ENCODE measurements at regions not wholly inside any gene's neighbourhood (a gene's known extent, or its start where the extent isn't known, plus 50 kb on each side); places are given as distances from the start of the nearest gene placed in this dataset.
A peak's percentile ranks its signal among the peaks of the same experiment; 100 is the strongest.

GRCh38 chr2:22494156-22494555 lies 890.8 kb upstream of the KLHL29 start:
- no peak for DNase-seq
- H3K9me3 ChIP-seq: no peaks in the 10 kb centered on the region
- no peaks in the 10 kb centered on the region for H3K27me3 ChIP-seq (ENCODE audit: insufficient read depth in 3 of 3, low read length in 2 of 3)
- no peak for ATAC-seq
- no peaks in the 10 kb centered on the region for H3K36me3 ChIP-seq (ENCODE audit: insufficient read depth in 1 of 2, low read depth in 1 of 2)
- WGBS, 3 donors: 68 to 72% (median 71%) methylated on average over 3 of the region's 3 CpGs
- intact Hi-C loops (cut with DNase I): no loop called here
- no peaks in the 10 kb centered on the region for H3K4me1 ChIP-seq
- no peak overlapping the region for H3K27ac ChIP-seq
- TF ChIP-seq CTCF (IDR thresholded peaks at IDR 0.05): no peak
- H3K4me3 ChIP-seq: no peak overlapping the region

GRCh38 chr2:22497064-22497463 lies 887.9 kb upstream of the KLHL29 start:
- ATAC-seq (no peak), DNase-seq (no peak)
- WGBS, 3 donors: 56 to 75% (median 70%) methylated on average over 1 of the region's 1 CpG
- intact Hi-C loops (cut with DNase I): no loop called here
- Histone ChIP-seq H3K4me3 (no peak overlapping the region), H3K36me3 (ENCODE audit: insufficient read depth in 1 of 2, low read depth in 1 of 2) (no peaks in the 10 kb centered on the region), H3K9me3 (no peaks in the 10 kb centered on the region), H3K27ac (no peak overlapping the region), H3K4me1 (no peaks in the 10 kb centered on the region), H3K27me3 (ENCODE audit: insufficient read depth in 3 of 3, low read length in 2 of 3) (no peaks in the 10 kb centered on the region)
- TF ChIP-seq CTCF (IDR thresholded peaks at IDR 0.05): no peak

DNA sequence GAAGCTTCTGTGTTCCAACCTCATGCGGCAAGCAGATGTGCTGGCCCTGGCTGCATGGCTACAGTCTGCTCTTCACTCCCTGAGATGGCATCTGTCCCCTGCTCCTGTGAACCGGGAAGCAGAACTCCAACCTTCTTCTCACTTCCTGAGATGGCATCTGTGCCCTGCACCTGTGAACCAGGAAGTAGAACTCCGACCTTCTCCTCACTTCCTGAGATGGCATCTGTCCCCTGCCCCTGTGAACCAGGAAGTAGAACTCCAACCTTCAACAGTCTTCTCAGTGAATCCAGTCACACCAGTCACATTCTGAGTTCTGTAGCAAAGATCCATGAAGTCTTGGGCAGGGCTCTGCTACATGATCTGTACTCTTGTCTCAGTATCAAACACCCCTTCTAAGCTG lies 887.2 kb upstream of the KLHL29 start:
- H3K27me3 ChIP-seq (ENCODE audit: insufficient read depth in 3 of 3, low read length in 2 of 3): no peaks in the 10 kb centered on the region
- H3K4me3 ChIP-seq: no peak overlapping the region
- ATAC-seq (no peak), DNase-seq (no peak)
- H3K4me1 ChIP-seq: no peaks in the 10 kb centered on the region
- no peak overlapping the region for H3K27ac ChIP-seq
- no peaks in the 10 kb centered on the region for H3K36me3 ChIP-seq (ENCODE audit: insufficient read depth in 1 of 2, low read depth in 1 of 2)
- TF ChIP-seq CTCF (IDR thresholded peaks at IDR 0.05): no peak
- H3K9me3 ChIP-seq: no peaks in the 10 kb centered on the region
- intact Hi-C loops (cut with DNase I): no loop called here
- WGBS, 3 donors: 77 to 83% (median 79%) methylated on average over 3 of the region's 3 CpGs

DNA sequence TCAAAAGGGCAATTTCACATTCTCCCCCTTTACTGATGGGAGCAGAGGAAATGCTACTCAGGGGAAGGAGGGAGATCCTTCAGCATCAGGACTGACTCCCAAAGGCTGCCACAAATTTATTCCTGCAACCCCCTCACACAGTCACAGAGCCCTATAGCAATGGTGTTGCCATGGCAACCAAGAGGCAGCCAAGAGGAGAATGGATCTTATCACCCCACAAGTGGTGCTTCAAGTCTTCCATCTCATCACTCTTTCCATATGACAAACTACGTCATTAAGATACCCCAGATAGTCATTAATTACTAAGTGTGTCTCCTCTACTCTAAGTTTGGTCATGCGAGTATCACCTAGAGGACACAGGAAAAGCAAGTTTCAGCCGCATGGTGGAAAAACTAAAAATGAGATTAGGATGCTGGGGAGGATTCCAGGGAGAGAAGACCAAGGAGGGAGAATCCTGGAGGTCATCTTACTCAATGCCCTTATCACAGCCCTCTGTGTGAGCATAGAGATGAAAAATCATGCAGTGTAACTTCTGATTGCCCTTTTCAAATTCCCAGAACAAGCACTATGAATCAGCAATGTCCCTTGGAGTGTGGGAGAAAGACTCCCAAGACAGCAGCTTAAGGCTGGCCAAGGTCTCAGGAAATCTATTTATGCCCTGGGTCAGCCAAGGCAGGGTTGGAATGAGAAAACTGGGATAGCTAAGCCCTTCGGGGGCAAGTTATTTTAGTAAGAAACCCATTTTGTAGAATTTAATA lies 885.7 kb upstream of the KLHL29 start:
- intact Hi-C loops (cut with DNase I): no loop called here
- no peak for TF ChIP-seq CTCF (IDR thresholded peaks at IDR 0.05)
- Histone ChIP-seq H3K9me3 (no peaks in the 10 kb centered on the region), H3K4me1 (no peaks in the 10 kb centered on the region), H3K4me3 (no peak overlapping the region), H3K27me3 (ENCODE audit: insufficient read depth in 3 of 3, low read length in 2 of 3) (no peaks in the 10 kb centered on the region), H3K27ac (no peak overlapping the region), H3K36me3 (ENCODE audit: insufficient read depth in 1 of 2, low read depth in 1 of 2) (no peaks in the 10 kb centered on the region)
- DNase-seq (peak in 1 of 2 donors; percentile 26), ATAC-seq (peak in 3 of 4 donors; percentile 67 to 81 (median 73))
- WGBS, 3 donors: 71 to 79% (median 76%) methylated on average over 4 of the region's 4 CpGs

DNA sequence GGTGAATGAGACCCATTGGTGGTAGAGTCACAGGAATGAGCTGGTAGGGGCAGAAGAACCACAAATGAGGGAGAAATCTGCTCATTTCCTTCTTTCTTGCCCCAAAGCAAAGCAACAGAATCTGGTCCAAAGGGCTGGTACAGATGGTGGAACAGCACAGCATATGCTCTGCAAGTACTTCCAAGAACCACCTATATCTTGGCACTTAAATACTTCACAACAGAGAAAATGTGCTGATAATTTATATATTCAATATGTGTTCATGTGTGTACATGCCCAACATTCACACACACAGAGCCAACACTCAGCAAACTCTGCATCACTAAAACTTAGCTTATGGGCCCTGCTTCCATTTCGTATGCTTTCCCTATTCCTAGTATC lies 884.4 kb upstream of the KLHL29 start:
- WGBS, 3 donors: 59 to 70% (median 61%) methylated on average over 1 of the region's 1 CpG
- TF ChIP-seq CTCF (IDR thresholded peaks at IDR 0.05): no peak
- DNase-seq (no peak), ATAC-seq (no peak)
- no peak overlapping the region for H3K27ac ChIP-seq
- intact Hi-C loops (cut with DNase I): no loop called here
- H3K36me3 ChIP-seq (ENCODE audit: insufficient read depth in 1 of 2, low read depth in 1 of 2): no peaks in the 10 kb centered on the region
- no peaks in the 10 kb centered on the region for H3K4me1 ChIP-seq
- no peaks in the 10 kb centered on the region for H3K27me3 ChIP-seq (ENCODE audit: insufficient read depth in 3 of 3, low read length in 2 of 3)
- H3K4me3 ChIP-seq: no peak overlapping the region
- H3K9me3 ChIP-seq: no peaks in the 10 kb centered on the region

Data from psoas muscle (tissue), 7 donors.